ENCODE measurements at regions not wholly inside any gene's neighbourhood (a gene's known extent, or its start where the extent isn't known, plus 50 kb on each side); places are given as distances from the start of the nearest gene placed in this dataset.
A peak's percentile ranks its signal among the peaks of the same experiment; 100 is the strongest.
"Not testable (repeated sequence)": the region's sequence is repeated elsewhere in the genome, so short reads cannot be mapped to it uniquely, and the experiment has no call there.

- not testable (repeated sequence) for DNase-seq
These were observed 78.0 kb upstream of the BLID start for GRCh38 chr11:122193881-122194480.

- DNase-seq, result no peak
These were observed 77.4 kb upstream of the BLID start for GRCh38 chr11:122193457-122193856.

- no peak for DNase-seq
These were observed 76.7 kb upstream of the BLID start for GRCh38 chr11:122192634-122193255.

DNA sequence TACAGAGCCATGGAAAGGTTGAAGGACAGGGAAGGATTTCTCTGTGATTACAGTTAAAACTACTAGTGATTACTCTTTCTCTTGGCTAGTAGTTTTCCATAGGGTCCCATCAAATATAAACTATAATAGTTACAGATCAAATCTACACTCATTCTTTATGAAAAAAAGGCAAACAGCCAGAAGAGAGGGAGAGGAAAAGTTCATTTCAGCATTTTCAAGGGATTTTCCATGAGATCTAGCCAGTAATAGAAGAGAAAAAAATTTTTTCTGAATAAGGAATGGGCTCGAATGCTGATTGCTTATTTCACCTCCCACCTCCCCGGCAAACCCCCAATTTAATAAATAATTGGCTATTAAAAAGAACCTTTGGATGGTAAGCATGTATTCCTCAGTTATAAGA is 74.8 kb upstream of the BLID start:
- no peak for DNase-seq

- DNase-seq, result no peak
These were observed 73.2 kb upstream of the BLID start for GRCh38 chr11:122189229-122189628.

- no peak for DNase-seq
These were observed 71.6 kb upstream of the BLID start for GRCh38 chr11:122187373-122188165.

- no peak for DNase-seq
These were observed 70.5 kb upstream of the BLID start for GRCh38 chr11:122186439-122187080.

- no peak for DNase-seq
These were observed 67.9 kb upstream of the BLID start for GRCh38 chr11:122183933-122184332.

- DNase-seq, result no peak
These were observed 65.9 kb upstream of the BLID start for GRCh38 chr11:122181893-122182292.

DNA sequence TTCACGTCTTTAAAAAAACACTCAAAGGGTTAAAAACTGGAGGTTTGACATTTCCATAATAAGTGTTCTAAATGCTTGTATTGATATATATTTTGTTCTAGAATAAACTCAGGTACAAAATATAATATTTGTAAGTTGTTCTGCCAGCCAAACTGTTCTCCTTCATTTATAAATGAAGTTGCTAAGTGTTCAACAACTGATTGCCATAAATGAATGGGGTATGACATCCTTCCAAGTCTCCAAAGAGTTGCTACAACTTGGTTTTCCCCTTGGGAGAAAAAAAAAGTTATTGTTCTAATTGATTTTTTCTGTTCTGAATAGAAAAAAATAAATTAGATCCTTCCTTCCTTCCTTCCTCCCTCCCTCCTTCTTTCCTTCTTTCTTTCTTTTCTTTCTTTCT is 65.4 kb upstream of the BLID start:
- DNase-seq, result no peak

- no peak for DNase-seq
These were observed 64.2 kb upstream of the BLID start for GRCh38 chr11:122179961-122180834.

DNA sequence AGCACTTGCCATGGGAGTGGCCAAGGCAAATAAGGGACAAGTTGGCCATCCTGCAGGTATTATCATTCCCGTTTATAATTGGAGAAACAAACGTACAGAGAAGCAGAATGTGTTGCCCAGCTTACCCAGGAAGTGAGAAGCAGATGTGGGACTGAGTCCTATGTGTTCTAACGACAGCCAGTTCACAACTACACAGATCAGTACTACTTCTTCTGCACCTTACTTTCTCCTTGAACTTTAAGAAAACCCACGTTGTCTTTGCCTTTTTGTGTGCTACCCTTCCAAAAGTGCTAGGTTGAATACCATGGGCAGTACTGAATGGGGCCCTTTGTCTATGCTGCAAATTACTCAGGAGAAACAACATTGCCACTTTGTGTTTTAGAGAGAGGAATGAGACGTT is 62.8 kb upstream of the BLID start:
- no peak for DNase-seq

DNA sequence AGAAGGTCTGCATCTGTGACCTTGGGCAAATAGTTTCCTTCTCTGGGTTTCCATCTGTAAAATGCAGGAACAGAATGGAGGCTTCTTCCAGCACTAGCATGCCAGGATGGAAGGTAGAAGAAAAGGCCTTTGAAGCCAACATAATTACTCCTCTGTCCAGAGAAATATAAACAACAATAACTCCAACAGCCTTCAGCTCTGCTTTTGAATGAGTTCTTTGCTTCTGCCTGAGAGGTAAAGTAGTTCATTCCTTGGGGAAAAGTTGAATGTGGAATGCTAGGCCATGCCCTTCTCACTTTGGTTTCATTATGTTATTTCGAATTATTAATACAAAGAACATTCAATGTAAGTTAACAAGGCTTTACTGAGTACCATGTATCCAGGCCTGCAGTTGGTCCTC is 61.2 kb upstream of the BLID start:
- no peak for DNase-seq

- DNase-seq, result no peak
These were observed 60.6 kb upstream of the BLID start for GRCh38 chr11:122176651-122177050.

DNA sequence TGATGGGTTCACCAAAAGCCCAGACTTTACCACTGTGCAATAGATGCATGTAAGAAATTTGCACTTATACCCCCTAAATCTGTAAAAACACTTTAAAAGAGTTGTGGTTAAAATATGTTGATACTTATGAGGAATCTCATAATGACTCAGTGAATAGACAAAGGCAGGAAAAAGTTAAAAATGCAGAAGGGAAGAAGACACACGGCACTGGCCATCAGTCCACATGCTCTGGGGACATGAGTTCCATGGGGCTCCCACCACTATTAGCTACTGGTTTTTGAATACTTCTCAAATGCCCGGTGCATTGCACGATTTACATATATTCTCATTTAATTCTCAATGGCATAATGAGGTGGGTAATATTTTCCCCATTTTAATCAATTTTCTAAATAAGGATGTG is 59.3 kb upstream of the BLID start:
- DNase-seq, result no peak

DNA sequence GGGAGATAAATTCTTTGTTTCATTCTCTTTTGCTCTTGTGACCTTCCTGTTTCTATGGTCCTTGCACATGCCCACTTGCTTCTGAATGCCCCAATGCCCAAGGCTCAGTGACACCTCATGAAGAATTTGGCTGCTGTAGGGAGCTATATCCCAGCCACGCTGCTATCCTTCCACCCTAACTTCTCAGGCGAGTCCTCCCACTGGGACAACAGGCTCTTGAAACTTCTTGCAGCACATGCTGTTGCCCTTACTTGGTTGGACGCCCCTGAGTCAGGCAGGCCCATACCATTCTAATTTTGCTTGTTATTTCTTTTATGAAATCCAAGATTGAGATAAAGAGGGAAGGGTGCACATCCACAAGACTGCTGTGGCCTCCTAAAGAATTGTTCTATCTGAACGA is 57.6 kb upstream of the BLID start:
- no peak for DNase-seq

DNA sequence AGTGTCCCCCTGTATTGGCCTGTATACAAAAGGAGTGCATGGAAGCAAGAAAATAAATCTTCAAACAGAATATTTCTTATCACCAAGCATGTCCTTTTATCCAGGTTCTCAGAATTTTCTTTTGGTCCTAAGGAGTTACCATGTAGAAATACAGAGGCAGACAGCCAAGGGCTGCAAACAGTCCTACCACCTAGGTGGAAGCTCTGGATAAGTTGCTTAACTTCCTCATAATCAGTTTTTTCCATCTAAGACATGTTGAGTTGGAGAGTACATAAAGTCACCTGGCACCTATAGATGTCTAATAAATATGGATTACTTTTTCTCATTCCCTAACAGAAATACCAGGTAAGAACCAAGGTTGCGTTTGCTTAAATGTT is 57.0 kb upstream of the BLID start:
- DNase-seq, result no peak

DNA sequence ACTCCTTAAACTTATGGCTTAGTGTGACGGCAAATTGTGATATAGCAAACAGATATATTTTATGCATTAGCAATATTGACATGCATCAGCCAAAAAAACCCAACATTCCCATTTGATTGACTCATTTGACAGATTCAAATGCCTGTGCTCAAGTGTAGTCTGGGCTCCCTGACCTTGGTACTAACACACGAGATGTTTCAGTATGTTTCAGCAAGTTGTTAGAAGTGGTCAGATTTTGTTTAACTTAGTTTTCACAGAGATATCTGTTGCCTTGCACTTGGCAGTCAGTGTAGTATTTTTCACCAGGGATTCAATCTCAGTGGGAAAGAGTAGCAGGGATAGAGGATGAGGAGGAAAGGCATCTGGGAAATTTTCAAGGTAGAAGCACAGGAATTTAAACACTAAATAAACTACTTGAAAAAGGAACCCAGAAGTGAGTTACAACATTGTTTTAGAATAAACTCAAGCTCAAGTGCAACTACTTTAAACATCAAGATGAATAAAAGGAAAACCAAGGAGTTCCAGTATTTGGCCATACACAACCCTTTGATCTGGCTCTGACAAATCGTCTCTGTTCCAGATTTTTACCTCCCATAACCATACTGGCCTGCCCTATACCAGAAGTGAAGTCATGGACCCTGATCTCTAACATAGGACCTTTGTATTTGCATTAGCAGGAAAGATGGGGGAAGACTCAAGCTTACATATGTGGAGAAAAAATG is 56.5 kb upstream of the BLID start:
- DNase-seq, result no peak

GRCh38 chr11:122170815-122171475 is 54.9 kb upstream of the BLID start:
- DNase-seq, result peak in 1 of 2 experiments; percentile 11

DNA sequence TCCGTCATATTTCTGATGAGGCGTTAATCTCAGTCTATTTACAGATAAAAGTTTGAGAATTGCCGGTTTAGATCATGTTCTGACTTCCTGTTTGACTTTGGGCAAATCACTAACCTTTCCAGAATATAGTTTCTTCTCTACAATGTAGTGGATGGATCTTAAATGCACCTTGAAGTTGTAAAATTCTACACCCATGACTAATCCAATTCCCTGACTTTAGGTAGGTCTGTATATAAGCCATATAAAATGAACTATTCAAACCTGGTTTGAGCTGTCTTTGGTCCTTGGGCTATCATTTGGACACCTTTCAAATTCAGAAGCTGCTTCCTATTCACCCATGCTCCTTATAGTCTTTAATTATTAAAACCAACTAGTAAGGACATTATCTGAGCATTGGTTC is 52.2 kb upstream of the BLID start:
- DNase-seq, result no peak

DNA sequence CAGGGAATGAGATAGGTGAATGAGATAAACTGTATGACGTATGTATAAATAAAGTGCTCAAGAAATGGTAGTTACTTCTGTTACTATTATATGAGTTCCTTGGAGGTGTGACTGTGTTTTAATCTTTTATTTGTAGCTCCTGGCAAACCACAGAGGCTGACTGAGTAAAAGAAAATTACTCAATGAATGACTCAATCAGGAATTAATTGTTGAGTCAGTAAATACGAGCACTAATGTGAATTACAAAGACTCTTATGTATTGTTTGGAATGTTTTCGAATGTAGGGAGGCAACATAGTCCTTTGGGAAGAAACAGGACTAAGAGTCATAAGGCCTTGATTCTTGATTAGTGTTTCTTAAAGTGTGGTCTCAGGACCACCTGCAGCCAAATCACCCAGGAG is 51.1 kb upstream of the BLID start:
- no peak for DNase-seq

Measured in activated CD4-positive, alpha-beta T cell treated with anti-CD3 and anti-CD28 coated beads, Interleukin-2, amount 50 U/mL, for 48 hours (primary cell).